CD4-positive, alpha-beta T cell treated with Interferon alpha-2 for 1 hour (primary cell): ENCODE measurements at regions not wholly inside any gene's neighbourhood (a gene's known extent, or its start where the extent isn't known, plus 50 kb on each side); places are given as distances from the start of the nearest gene placed in this dataset.
"Not testable (repeated sequence)": the region's sequence is repeated elsewhere in the genome, so short reads cannot be mapped to it uniquely, and the experiment has no call there.

ENCODE experiments used
- DNase-seq, 2 donors: peaks; one replicate each; pipeline ENCODE4 v3.0.0-alpha.2; 2020 to 2022

DNA sequence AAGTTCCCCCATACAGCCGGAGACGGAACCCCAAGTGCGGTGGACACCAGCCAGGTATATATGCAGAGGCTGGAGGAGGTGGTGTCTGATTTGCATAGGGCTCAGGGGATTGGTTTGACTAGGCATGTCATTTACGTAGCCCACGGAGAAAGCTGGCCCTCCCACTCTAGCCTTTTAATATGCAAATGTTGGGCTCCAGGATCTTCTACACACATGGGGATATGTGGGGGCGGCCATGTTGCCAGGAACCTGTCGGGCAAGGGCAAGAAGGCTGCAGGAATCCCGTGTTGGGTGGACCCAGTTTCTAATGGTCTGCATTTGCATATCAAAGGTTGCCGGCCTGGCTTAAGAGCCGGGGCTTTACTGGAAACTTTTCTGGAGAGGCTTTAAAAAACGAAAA, 57.4 kb downstream of the FTHL17 start:
- not testable (repeated sequence) for DNase-seq

GRCh38 chrX:31012509-31013025, 59.3 kb downstream of the FTHL17 start:
- DNase-seq: no peak

- DNase-seq: no peak
Observed at GRCh38 chrX:31007321-31007720, 64.5 kb downstream of the FTHL17 start.

DNA sequence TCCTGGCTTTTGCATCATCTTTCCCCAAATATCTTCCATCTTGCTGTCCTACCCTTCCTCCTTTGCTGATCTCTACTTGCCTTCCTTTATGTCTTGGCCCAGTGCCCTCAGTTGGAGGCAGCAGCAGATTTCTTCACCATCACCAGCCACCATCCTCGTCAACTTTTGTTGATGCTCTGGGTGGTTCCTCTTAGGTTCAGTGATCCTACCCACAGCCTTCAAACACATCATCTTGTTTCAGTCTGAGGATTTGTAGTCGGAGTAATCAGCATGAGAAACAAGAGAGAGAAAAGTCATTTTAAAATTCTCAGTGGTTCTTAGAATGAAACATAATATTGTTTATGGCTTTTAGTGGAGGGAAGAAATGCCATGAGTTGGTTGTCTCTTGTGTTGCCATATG, 65.8 kb downstream of the FTHL17 start:
- no peak for DNase-seq

DNA sequence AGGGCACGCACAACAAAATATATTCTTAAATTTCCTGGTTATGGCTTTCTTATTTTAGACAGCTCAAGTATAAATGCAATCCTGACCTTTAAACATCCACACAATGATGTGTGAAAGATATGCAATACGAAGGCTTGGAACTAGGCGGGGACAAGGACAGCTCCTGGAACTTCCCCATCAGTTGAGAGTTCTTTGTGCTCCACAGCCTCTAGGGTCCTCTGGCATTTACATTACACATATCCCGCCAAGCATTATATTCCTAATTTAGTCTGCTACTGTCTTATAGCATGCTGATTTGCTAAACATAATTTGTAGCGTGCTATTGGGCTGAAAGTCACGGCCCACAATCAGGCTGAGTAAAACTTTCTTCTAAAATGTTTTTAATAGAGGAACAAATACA, 74.4 kb downstream of the FTHL17 start:
- no peak for DNase-seq

DNA sequence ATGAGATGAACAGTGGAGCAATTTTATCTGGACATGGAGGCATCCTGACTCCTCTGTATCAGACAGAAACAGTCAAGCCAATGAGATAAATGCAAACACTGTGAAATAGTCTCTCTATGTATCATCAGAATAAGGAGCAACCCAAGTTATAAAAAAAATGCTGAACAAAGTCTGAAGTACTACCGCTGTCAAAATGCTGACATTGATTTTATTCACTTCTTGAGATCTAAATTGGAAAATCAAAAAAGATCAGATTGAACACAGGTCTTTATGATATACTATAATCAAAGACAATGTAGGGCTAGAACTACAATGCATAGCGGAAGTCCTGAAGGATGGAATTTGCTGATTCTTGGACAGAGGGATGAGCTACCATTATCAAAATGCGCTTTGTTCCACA, 76.1 kb downstream of the FTHL17 start:
- DNase-seq: no peak

GRCh38 chrX:30995060-30995700, 76.7 kb downstream of the FTHL17 start:
- DNase-seq: no peak

DNA sequence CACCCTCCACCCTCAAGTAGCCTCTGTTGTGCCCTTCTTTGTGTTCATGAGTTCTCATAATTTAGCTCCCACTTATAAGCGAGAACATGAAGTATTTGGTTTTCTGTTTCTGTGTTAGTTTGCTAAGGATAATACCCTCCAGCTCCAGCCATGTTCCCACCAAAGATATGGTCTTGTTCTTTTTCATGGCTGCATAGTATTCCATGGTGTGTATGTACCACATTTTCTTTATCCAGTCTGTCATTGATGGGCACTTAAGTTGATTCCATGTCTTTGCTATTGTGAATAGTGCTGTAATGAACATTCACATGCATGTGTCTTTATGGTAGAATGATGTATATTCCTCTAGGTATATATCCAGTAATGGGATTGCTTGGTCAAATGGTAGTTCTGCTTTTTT, 77.8 kb downstream of the FTHL17 start:
- not testable (repeated sequence) for DNase-seq

GRCh38 chrX:30992381-30992904, 79.4 kb downstream of the FTHL17 start:
- no peak for DNase-seq

DNA sequence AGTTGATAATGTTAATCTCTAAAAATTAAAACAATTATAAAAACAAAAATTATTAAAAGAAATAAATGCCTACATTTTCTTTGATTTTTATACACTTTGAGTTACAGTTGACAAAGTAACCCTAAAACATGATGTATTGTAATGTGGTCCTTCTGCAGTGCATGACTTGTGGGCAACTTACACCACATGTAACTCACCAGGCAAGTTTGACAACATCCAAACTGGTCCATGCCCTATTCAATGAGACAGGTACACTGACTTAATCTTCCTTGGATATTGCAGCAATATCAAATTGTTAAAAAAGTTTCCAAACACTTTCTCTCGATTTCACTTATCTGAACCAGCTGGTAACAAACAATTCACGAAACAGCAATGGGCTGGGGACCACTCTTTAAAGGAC, 81.5 kb downstream of the FTHL17 start:
- DNase-seq: no peak

DNA sequence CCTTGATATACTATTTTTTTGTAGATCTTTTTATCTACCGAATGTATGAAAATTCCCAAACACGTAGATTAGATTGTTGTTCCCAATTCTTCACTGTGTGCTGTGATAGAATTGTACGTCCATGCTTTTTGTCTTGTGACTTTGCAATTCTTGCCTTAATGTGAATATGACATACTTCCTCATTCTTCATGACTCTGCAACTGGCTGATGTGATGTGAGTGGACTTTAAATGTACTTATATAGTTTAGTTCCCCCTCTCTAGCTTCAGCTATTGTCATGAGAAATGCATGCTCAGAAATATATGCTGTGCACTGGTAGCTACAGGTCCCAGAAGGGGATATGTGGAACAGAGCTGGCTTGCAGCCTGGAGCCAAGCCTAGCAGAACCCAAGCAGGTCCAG, 89.4 kb downstream of the FTHL17 start:
- DNase-seq: no peak

GRCh38 chrX:30981968-30982367, 89.9 kb downstream of the FTHL17 start:
- DNase-seq: no peak

DNA sequence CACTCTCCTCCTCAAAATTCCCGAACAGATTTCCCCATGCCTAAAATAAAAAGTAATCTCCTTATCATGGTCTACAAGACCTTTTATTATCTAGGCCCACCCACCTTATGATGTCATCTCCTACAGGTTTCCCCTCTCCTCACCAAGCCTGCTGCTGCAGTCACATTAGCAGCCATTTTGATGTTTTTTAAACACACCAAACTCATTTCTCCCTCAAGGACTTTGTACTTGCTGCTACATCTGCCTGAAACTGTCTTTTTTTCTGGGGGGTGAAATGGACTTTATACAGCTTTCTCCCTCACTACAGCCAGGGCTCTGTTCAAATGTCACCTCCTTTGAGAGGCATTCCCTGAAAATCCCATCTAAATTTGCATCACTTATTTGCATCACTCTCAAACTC, 90.2 kb upstream of the TAB3 start:
- DNase-seq: no peak

GRCh38 chrX:30975467-30975866, 86.4 kb upstream of the TAB3 start:
- no peak for DNase-seq

- no peak for DNase-seq
Observed at GRCh38 chrX:30973784-30974427, 84.9 kb upstream of the TAB3 start.

DNA sequence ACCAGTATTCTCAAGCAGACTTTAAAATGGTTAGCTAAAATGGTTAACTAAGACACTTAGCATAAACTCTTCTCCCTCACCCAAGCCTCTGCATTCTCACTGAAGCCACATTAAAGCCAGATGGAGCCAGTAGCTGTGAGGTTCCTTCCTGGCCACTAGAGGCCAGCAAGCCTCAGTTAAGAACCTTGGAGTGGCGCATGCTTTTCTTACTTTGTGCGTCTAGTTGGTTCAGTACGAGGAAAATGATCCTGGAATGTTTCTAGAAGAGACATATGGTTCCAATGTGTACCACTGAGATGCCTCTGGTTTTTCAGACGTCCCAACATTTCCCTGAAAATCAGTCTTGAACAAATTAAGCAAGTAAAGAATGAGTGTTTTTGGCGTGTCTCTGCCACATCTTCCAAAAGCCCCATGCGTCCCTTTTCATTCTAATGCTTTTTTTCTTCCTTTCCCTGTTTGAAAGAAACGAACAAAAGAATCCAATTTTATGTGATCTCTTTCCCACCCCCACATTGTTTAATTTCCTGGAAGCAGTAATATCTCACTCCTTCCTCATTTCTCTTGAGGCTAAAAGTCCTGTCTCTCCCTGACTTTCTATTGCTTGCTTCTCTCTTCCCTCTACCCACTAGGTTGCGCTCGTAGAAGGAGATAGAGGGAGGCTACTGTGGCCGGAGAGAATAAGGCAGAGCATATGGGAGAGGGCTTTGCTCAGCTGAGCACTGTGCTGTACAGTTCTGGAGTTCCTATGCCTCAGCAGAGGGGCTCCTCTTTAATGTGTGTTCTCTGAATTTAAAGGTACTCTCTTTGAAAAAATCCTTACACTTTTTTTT, 82.9 kb upstream of the TAB3 start:
- DNase-seq: peak in 1 of 2 donors; percentile 27

GRCh38 chrX:30967516-30967915, 78.5 kb upstream of the TAB3 start:
- DNase-seq: no peak

DNA sequence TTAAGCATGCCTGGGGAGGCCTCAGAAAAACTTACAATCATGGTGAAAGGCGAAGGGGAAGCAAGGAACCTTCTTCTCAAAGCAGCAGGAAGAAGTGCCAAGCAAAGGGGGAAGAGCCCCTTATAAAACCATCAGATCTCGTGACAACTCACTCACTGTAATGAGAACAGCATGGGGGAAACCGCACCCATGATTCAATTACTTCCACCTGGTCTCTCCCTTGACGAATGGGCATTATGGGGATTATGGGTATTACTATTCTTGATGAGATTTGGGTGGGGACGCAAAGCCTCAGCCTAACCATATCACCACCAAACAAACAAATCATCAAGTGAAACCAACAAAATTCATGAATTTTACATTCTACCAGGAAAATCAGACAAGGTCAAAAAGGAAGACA, 76.7 kb upstream of the TAB3 start:
- no peak for DNase-seq

DNA sequence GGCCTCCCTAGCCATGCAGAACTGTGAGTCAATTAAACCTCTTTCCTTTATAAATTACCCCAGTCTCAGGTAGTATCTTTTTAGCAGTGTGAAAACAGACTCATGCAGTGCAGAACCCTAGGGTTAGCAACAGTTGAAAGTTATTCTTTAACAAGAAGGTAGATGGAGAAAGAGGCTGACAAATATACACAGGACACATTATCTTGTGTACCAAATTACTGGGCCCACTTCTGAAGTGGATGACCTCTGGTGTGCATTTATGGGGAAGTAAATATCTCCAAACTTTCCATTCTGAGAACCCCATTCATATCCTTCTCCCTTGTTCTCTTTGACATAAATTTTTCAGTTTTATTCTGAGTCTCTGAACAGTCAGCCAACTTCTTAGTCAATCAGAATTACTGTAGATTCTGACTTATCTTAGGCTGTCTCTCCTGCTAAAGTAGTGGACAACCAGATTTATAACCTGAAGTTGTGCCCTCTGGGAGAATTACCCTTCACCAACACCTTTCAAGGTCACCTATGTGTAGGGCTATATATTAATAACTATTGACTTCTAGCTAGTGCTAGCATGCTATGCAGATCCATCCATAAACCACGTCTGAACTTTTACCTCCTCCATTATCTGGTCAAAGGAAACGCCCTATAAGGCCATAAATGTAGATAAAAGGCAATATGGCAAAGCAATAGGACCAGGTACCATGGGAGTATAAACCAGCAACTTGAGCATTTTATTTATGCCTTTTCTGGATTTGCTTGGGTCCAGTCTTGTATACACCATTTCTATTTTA, 72.5 kb upstream of the TAB3 start:
- DNase-seq: no peak

- DNase-seq: no peak
Observed at GRCh38 chrX:30957753-30958152, 68.7 kb upstream of the TAB3 start.

DNA sequence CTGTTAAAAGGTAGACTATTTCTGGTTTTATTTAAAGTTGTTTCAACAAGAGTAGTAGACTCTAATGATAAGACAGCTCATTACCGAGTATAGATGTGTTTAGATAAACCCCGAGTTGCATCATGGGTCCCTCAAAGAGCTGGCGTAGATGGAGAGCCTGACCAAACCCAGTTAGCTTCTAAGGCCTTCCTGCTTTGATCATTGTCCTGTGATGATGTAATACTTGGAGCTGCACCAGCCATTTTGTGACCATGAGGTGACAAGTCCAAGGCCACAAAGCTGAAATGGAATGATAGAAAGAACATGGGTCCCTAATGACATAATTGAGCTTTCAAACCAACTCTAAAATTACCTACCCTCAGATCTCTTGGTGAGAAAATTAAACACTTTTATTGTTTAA, 66.6 kb upstream of the TAB3 start:
- no peak for DNase-seq

DNA sequence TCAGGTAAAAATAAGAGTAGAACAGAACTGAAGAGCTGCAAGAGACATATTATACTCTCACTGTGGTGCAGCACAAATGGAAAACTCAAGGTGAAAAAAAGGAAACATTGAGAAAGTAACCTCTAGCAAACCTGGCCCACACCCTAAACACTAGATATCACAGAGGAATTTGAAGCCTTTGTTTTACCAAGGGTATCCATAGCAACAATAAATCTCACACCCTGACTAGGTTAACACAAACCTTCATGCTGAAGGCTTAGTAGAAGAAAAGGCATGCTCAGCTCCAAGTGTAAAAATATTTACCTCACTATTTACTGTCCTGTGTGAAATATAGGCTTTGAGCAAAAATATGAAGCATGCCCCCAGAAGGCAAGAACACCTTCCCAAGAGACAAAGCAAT, 61.9 kb upstream of the TAB3 start:
- DNase-seq: no peak

GRCh38 chrX:30950391-30950790, 61.3 kb upstream of the TAB3 start:
- no peak for DNase-seq
